ENCODE measurements at regions not wholly inside any gene's neighbourhood (a gene's known extent, or its start where the extent isn't known, plus 50 kb on each side); places are given as distances from the start of the nearest gene placed in this dataset.

DNA sequence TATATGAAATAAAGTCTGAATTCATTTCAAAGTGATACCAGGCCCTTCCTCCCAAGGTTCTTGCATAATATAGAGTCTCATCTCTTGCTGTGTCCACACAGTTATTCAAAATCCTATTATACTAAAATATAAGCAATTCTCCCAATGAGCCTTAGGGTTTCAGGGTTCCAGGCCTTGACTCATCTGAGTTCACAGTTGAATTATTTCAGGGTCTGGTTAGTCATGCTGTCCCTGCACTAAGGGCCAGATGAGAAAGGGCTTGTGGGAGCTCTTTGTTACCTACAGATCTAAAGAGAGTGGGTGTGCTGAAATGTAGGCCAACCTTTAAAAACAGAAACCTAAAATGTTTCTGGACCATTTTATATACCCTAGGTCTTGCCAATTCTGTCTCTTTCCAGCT, 337.5 kb upstream of the LRRC7 start:
- TF ChIP-seq EZH2 (IDR thresholded peaks at IDR 0.05; ENCODE audit: insufficient read depth, poor library complexity, severe bottlenecking) = no peak
- TF ChIP-seq EZH2phosphoT487 (IDR thresholded peaks at IDR 0.05; ENCODE audit: insufficient read depth, low read depth) = no peak

Data from GM23248 (cell line).